Ovary (tissue), 3 donors: ENCODE measurements at regions not wholly inside any gene's neighbourhood (a gene's known extent, or its start where the extent isn't known, plus 50 kb on each side); places are given as distances from the start of the nearest gene placed in this dataset.

ENCODE experiments used
- EP300 ChIP-seq: sonication (generic); formaldehyde crosslinking; IDR thresholded peaks from one replicate; pipeline ENCODE4 v1.6.1; 2017; ENCODE audit warnings: antibody characterized with exemption
- TF ChIP-seq, protein P1 (sequence below), 3 donors: fragments of 450-650 bp in 2 of 3; fragments of 200-600 bp in 1 of 3; IDR thresholded peaks; one replicate each; pipeline versions ENCODE4 v1.5.1 to v1.8.0; 2016 to 2022; ENCODE audit warnings: antibody characterized with exemption in 3 of 3, mild to moderate bottlenecking in 1 of 3
- donor health status: DM: no; HTN: no; CAD: no.

GRCh38 chr13:103952183-103952582, 886.0 kb upstream of the SLC10A2 start:
- TF ChIP-seq, protein P1, sequence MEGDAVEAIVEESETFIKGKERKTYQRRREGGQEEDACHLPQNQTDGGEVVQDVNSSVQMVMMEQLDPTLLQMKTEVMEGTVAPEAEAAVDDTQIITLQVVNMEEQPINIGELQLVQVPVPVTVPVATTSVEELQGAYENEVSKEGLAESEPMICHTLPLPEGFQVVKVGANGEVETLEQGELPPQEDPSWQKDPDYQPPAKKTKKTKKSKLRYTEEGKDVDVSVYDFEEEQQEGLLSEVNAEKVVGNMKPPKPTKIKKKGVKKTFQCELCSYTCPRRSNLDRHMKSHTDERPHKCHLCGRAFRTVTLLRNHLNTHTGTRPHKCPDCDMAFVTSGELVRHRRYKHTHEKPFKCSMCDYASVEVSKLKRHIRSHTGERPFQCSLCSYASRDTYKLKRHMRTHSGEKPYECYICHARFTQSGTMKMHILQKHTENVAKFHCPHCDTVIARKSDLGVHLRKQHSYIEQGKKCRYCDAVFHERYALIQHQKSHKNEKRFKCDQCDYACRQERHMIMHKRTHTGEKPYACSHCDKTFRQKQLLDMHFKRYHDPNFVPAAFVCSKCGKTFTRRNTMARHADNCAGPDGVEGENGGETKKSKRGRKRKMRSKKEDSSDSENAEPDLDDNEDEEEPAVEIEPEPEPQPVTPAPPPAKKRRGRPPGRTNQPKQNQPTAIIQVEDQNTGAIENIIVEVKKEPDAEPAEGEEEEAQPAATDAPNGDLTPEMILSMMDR (IDR thresholded peaks at IDR 0.05): no peak
- no peak for TF ChIP-seq EP300
